HL-60 (cell line): ENCODE measurements at regions not wholly inside any gene's neighbourhood (a gene's known extent, or its start where the extent isn't known, plus 50 kb on each side); places are given as distances from the start of the nearest gene placed in this dataset.

Experiments used
- CTCF ChIP-seq: IDR thresholded peaks from one replicate; pipeline ENCODE4 v1.5.1; 2011; ENCODE audit warnings: low read length, control low read depth, inconsistent platforms; ENCODE audit not compliant: insufficient read depth
- GABPA ChIP-seq: IDR thresholded peaks from 2 replicates; pipeline ENCODE4 v1.6.1; 2012; ENCODE audit warnings: low read depth
- POLR2AphosphoS5 ChIP-seq: IDR thresholded peaks from 2 replicates; pipeline ENCODE4 v1.6.1; 2012; ENCODE audit warnings: low read depth

GRCh38 chr5:107294669-107295068 lies 376.1 kb downstream of the EFNA5 start:
- TF ChIP-seq GABPA (no peak), POLR2AphosphoS5 (no peak), CTCF (no peak)
